K562 (cell line): ENCODE measurements at regions not wholly inside any gene's neighbourhood (a gene's known extent, or its start where the extent isn't known, plus 50 kb on each side); places are given as distances from the start of the nearest gene placed in this dataset.

Source experiments
- ATAC-seq: fragments of 200-7000 bp; cut with Tn5 transposase; 3 replicates; pipeline ENCODE4 v1.9.1; 2020; ENCODE audit warnings: moderate library complexity
- BruUV-seq: library from RNA; stranded (reverse); fragments of 400-500 nt; replicated peaks from 2 replicates; lab custom pipeline; 2021; lab: Mats Ljungman, UMichigan
- CTCF ChIA-PET: fragments of 300-600 bp; formaldehyde crosslinking; extraction: SDS; loops from one replicate; lab custom pipeline; 2021; ENCODE audit warnings: low intra/inter-chr PET ratio; lab: Yijun Ruan, JAX
- POLR2A ChIA-PET: fragments of 300-600, 350-650 bp; sonication (Branson Sonifier 250); formaldehyde crosslinking; extraction: SDS; loops from one replicate; lab custom pipeline; 2021; ENCODE audit warnings: antibody characterized with exemption, inconsistent platforms; lab: Yijun Ruan, JAX
- DNase-seq, 4 experiments: peaks; one replicate each; pipeline versions ENCODE4 v3.0.0 to v3.0.0-alpha.2; 2011 to 2018; ENCODE audit warnings: low spot score in 3 of 4, mixed read lengths in 3 of 4; ENCODE audit errors: extremely low read depth in 1 of 4
- FAIRE-seq: peaks from 2 replicates; lab custom pipeline; 2011; peaks lifted over from hg19 to GRCh38; lab: Jason Lieb, UNC
- H2AFZ ChIP-seq: 2 replicates; pipeline ENCODE4 v1.6.0; 2011; ENCODE audit warnings: low read depth, low read length, control low read depth, inconsistent platforms
- H3K27ac ChIP-seq: fragments of 200-600 bp; 3 replicates; pipeline ENCODE4 v1.8.0; 2011; ENCODE audit warnings: low read depth, mild to moderate bottlenecking, control low read depth, inconsistent platforms, low read length, moderate library complexity, mixed read lengths; ENCODE audit errors: extremely low read depth
- H3K27me3 ChIP-seq, 2 experiments: fragments of 300-600 bp in 1 of 2; 2 replicates in 1 of 2; 3 replicates in 1 of 2; pipeline versions ENCODE4 v1.6.0 to v1.8.0; 2011; ENCODE audit warnings: inconsistent platforms in 2 of 2, low read length in 2 of 2, mild to moderate bottlenecking in 1 of 2, mixed read lengths in 1 of 2, moderate library complexity in 1 of 2; ENCODE audit not compliant: control insufficient read depth in 2 of 2, insufficient read depth in 2 of 2
- H3K36me3 ChIP-seq: fragments of 300-600 bp; 3 replicates; pipeline ENCODE4 v1.8.0; 2011; ENCODE audit warnings: mild to moderate bottlenecking, low read length, inconsistent platforms; ENCODE audit not compliant: control insufficient read depth, insufficient read depth
- H3K4me1 ChIP-seq, 2 experiments: fragments of 200-600 bp in 1 of 2; replicated peaks in 1 of 2; 2 replicates in 1 of 2; 3 replicates in 1 of 2; pipeline versions ENCODE4 v1.5.1 to v1.8.0; 2011; ENCODE audit warnings: inconsistent platforms in 2 of 2, low read length in 2 of 2, mild to moderate bottlenecking in 1 of 2, mixed read lengths in 1 of 2, moderate library complexity in 1 of 2; ENCODE audit not compliant: control insufficient read depth in 2 of 2, insufficient read depth in 2 of 2
- H3K4me2 ChIP-seq: 2 replicates; pipeline ENCODE4 v1.6.1; 2011; ENCODE audit warnings: low read length, control low read depth, inconsistent platforms, mixed read lengths; ENCODE audit not compliant: insufficient read depth
- H3K4me3 ChIP-seq: fragments of 200-600 bp; sonication (generic), shearing (Covaris generic); 2 replicates; pipeline ENCODE4 v1.5.1; 2016; ENCODE audit warnings: control low read depth, inconsistent platforms
- H3K79me2 ChIP-seq: fragments of 200-600 bp; 3 replicates; pipeline ENCODE4 v1.8.0; 2011; ENCODE audit warnings: low read length, inconsistent platforms; ENCODE audit not compliant: control insufficient read depth, insufficient read depth
- H3K9ac ChIP-seq, 2 experiments: 2 replicates each; pipeline versions ENCODE4 v1.6.0 to v1.6.1; 2011; ENCODE audit warnings: low read depth in 2 of 2, low read length in 2 of 2, control low read depth in 1 of 2, inconsistent platforms in 1 of 2, mild to moderate bottlenecking in 1 of 2, mixed read lengths in 1 of 2; ENCODE audit not compliant: insufficient read depth in 1 of 2
- H3K9me1 ChIP-seq: one replicate; pipeline ENCODE4 v1.6.0; 2011; ENCODE audit warnings: inconsistent platforms, mild to moderate bottlenecking, low read length, moderate library complexity; ENCODE audit not compliant: control insufficient read depth, insufficient read depth
- H3K9me3 ChIP-seq: replicated peaks from 2 replicates; pipeline ENCODE4 v1.5.1; 2011; ENCODE audit warnings: low read depth, low read length, inconsistent platforms; ENCODE audit not compliant: control insufficient read depth, insufficient read depth
- H4K20me1 ChIP-seq: replicated peaks from 2 replicates; pipeline ENCODE4 v1.6.1; 2011; ENCODE audit warnings: low read length, inconsistent platforms, mixed read lengths; ENCODE audit not compliant: control insufficient read depth, insufficient read depth
- AFF1 ChIP-seq, 2 experiments: fragments of 450-650 bp; IDR thresholded peaks; 2 replicates each; pipeline ENCODE4 v1.6.1; 2018; ENCODE audit warnings: mild to moderate bottlenecking in 2 of 2, low read depth in 1 of 2; ENCODE audit not compliant: partially characterized antibody in 2 of 2
- ARID3B ChIP-seq: fragments of 250-450 bp; sonication (Bioruptor Pico); IDR thresholded peaks from 2 replicates; pipeline ENCODE4 v1.4.0; 2020; ENCODE audit warnings: borderline replicate concordance
- ASH1L ChIP-seq: fragments of 450-650 bp; IDR thresholded peaks from 2 replicates; pipeline ENCODE4 v1.6.1; 2018; ENCODE audit warnings: borderline replicate concordance, mild to moderate bottlenecking, low read depth; ENCODE audit not compliant: partially characterized antibody
- EP300 ChIP-seq: IDR thresholded peaks from 2 replicates; pipeline ENCODE4 v1.6.1; 2012; ENCODE audit warnings: low read length, improper control_type of control experiment
- EZH2 ChIP-seq: IDR thresholded peaks from 2 replicates; pipeline ENCODE4 v1.6.1; 2012; ENCODE audit warnings: low read depth, mild to moderate bottlenecking, inconsistent platforms, low read length, borderline replicate concordance
- GTF2F1 ChIP-seq: IDR thresholded peaks from 2 replicates; pipeline ENCODE4 v1.6.1; 2011; ENCODE audit warnings: low read depth, low read length, improper control_type of control experiment
- HOMEZ ChIP-seq: fragments of 250-450 bp; sonication (Bioruptor Pico); IDR thresholded peaks from 2 replicates; pipeline ENCODE4 v1.4.0; 2020; ENCODE audit warnings: mild to moderate bottlenecking, moderate library complexity
- MTA3 ChIP-seq: fragments of 450-650 bp; formaldehyde crosslinking; IDR thresholded peaks from 2 replicates; pipeline ENCODE4 v1.6.1; 2017; ENCODE audit warnings: mild to moderate bottlenecking, borderline replicate concordance
- U2AF1 ChIP-seq: fragments of 200-400 bp; formaldehyde crosslinking; optimal IDR thresholded peaks from 2 replicates; pipeline ENCODE3; 2017; ENCODE audit warnings: mild to moderate bottlenecking, low read depth, low read length, moderate library complexity
- ZBTB1 ChIP-seq: sonication (generic); formaldehyde crosslinking; IDR thresholded peaks from 2 replicates; pipeline ENCODE4 v1.8.1; 2023; ENCODE audit warnings: missing genetic modification reagents, low read depth, mild to moderate bottlenecking, borderline replicate concordance
- ZC3H11A ChIP-seq: IDR thresholded peaks from 2 replicates; pipeline ENCODE4 v1.6.1; 2012; ENCODE audit warnings: low read depth, low read length, improper control_type of control experiment
- WGBS: fragments of 100-300 bp; shearing (Covaris generic); methylation state at CpG from one replicate; pipeline ENCODE4 v1.1.6; 2016; ENCODE audit warnings: low coverage, mixed read lengths; ENCODE audit not compliant: insufficient coverage; ENCODE audit errors: missing lambda C conversion rate; 5-methylcytosine and 5-hydroxymethylcytosine counted together
- in situ Hi-C: fragments of 300-500 bp; cut with MboI; formaldehyde crosslinking; loops from 4 replicates; pipeline ENCODE4 v1.15.0; 2018; ENCODE audit warnings: inconsistent platforms, mixed read lengths
- intact Hi-C: fragments of 100-400 bp; cut with micrococcal nuclease; formaldehyde crosslinking; loops from 2 replicates; pipeline ENCODE4 v1.14.2; 2022
- TF ChIP-seq, protein P1 (sequence below): sonication (generic); formaldehyde crosslinking; IDR thresholded peaks from 2 replicates; pipeline ENCODE4 v1.8.0; 2022; ENCODE audit warnings: mild to moderate bottlenecking, missing genetic modification reagents

- TF ChIP-seq EP300 (no peak), ARID3B (CRISPR knock-in tag) (no peak), ZBTB1 (CRISPR knock-in tag) (no peak)
- TF ChIP-seq, protein P1, sequence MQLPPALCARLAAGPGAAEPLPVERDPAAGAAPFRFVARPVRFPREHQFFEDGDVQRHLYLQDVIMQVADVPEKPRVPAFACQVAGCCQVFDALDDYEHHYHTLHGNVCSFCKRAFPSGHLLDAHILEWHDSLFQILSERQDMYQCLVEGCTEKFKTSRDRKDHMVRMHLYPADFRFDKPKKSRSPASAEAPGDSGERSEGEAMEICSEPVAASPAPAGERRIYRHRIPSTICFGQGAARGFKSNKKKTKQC: no peak
Observed at GRCh38 chrX:74160816-74161215, 143.2 kb upstream of the ZCCHC13 start (continued).

GRCh38 chrX:74160358-74160757, 143.6 kb upstream of the ZCCHC13 start:
- POLR2A ChIA-PET: interaction anchor here (0.6 to 1.2 kb wide), 2 partner anchors 14 to 1449 kb away, joined by 3 read pairs; no protein-coding TSS in a partner anchor
- BruUV-seq: no TSS peak
- Histone ChIP-seq H3K4me2 (no peak overlapping the region), H3K27me3 (0 out of 5 replicates have a peak, but pooled peaks cover 0 to 4% of the 10 kb centered on the region in 2 experiments), H3K9me1 (no peaks in the 10 kb centered on the region), H3K4me1 (no peaks in the 10 kb centered on the region), H3K27ac (no peak overlapping the region), H3K36me3 (no peaks in the 10 kb centered on the region), H3K79me2 (no peaks in the 10 kb centered on the region), H3K4me3 (no peak overlapping the region), H3K9ac (no peak overlapping the region), H4K20me1 (no peaks in the 10 kb centered on the region), H3K9me3 (no peaks in the 10 kb centered on the region), H2AFZ (no peak overlapping the region)
- no peak for ATAC-seq
- 0% methylated on average over 1 of the region's 1 CpG for WGBS
- CTCF ChIA-PET: no interaction called here
- in situ Hi-C loops (no loop called here), intact Hi-C loops (no loop called here)
- DNase-seq: no peak
- FAIRE-seq: no peak
- TF ChIP-seq ASH1L (no peak), ZBTB1 (CRISPR knock-in tag) (no peak), MTA3 (no peak), HOMEZ (CRISPR knock-in tag) (no peak), U2AF1 (no peak), EZH2 (no peak), GTF2F1 (no peak), AFF1 (IDR thresholded peaks at IDR 0.05; ENCODE audit: low read depth in 1 of 2, partially characterized antibody in 2 of 2) (no peak), ZC3H11A (no peak)
